Right renal cortex interstitium (tissue), 3 donors: ENCODE measurements at regions not wholly inside any gene's neighbourhood (a gene's known extent, or its start where the extent isn't known, plus 50 kb on each side); places are given as distances from the start of the nearest gene placed in this dataset.
"Not testable (repeated sequence)": the region's sequence is repeated elsewhere in the genome, so short reads cannot be mapped to it uniquely, and the experiment has no call there.

ENCODE experiments used
- DNase-seq, 3 donors: peaks; one replicate each; pipeline ENCODE4 v3.0.0-alpha.2; 2013; ENCODE audit warnings: low read depth in 3 of 3, low spot score in 2 of 3

GRCh38 chr2:111385226-111385957, 264.7 kb downstream of the BCL2L11 start:
- not testable (repeated sequence) for DNase-seq

GRCh38 chr2:111390605-111391004, 269.9 kb downstream of the BCL2L11 start:
- DNase-seq, result not testable (repeated sequence)

- peak in 2 of 3 donors; percentile 25 to 27 for DNase-seq
Observed at GRCh38 chr2:111395350-111396128, 274.8 kb downstream of the BCL2L11 start.

- not testable (repeated sequence) for DNase-seq
Observed at GRCh38 chr2:111400598-111401253, 280.0 kb downstream of the BCL2L11 start.

GRCh38 chr2:111401270-111402140, 280.8 kb downstream of the BCL2L11 start:
- not testable (repeated sequence) for DNase-seq

GRCh38 chr2:111402450-111402849, 281.7 kb downstream of the BCL2L11 start:
- DNase-seq, result not testable (repeated sequence)

- DNase-seq, result not testable (repeated sequence)
Observed at GRCh38 chr2:111403287-111403686, 282.6 kb downstream of the BCL2L11 start.

GRCh38 chr2:111406616-111407015, 285.9 kb downstream of the BCL2L11 start:
- DNase-seq, result not testable (repeated sequence)

GRCh38 chr2:111407632-111408194, 287.0 kb downstream of the BCL2L11 start:
- DNase-seq, result not testable (repeated sequence)

GRCh38 chr2:111410868-111411406, 290.2 kb downstream of the BCL2L11 start:
- DNase-seq, result not testable (repeated sequence)

- DNase-seq, result not testable (repeated sequence)
Observed at GRCh38 chr2:111411867-111412681, 291.4 kb downstream of the BCL2L11 start.

GRCh38 chr2:111412841-111413650, 292.3 kb downstream of the BCL2L11 start:
- DNase-seq, result not testable (repeated sequence)

GRCh38 chr2:111413950-111414349, 293.2 kb downstream of the BCL2L11 start:
- DNase-seq, result not testable (repeated sequence)

GRCh38 chr2:111415765-111416743, 295.3 kb downstream of the BCL2L11 start:
- DNase-seq, result peak in 1 of 3 donors; percentile 17

GRCh38 chr2:111417026-111417425, 296.3 kb downstream of the BCL2L11 start:
- not testable (repeated sequence) for DNase-seq

- not testable (repeated sequence) for DNase-seq
Observed at GRCh38 chr2:111418091-111418875, 297.6 kb downstream of the BCL2L11 start.
